H1 (cell line): ENCODE measurements at regions not wholly inside any gene's neighbourhood (a gene's known extent, or its start where the extent isn't known, plus 50 kb on each side); places are given as distances from the start of the nearest gene placed in this dataset.

Source experiments
- CTCF ChIA-PET: fragments of 300-600 bp; sonication (Branson Sonifier 250); formaldehyde crosslinking; loops from one replicate; lab custom pipeline; 2021; ENCODE audit not compliant: partially characterized antibody; lab: Charles Lee
- POLR2A ChIA-PET: fragments of 300-600 bp; sonication (Branson Sonifier 250); formaldehyde crosslinking; loops from one replicate; lab custom pipeline; 2021; ENCODE audit warnings: inconsistent platforms; ENCODE audit not compliant: partially characterized antibody; lab: Charles Lee
- DNase-seq, 2 experiments: peaks; one replicate each; pipeline versions ENCODE4 v3.0.0 to v3.0.0-alpha.2; 2010 to 2022; ENCODE audit warnings: low spot score in 2 of 2, low read depth in 1 of 2, mixed read lengths in 1 of 2
- FAIRE-seq: peaks from 2 replicates; lab custom pipeline; 2011; peaks lifted over from hg19 to GRCh38; lab: Jason Lieb, UNC
- H2AFZ ChIP-seq: 2 replicates; pipeline ENCODE4 v1.8.1; 2012; ENCODE audit warnings: low read length, inconsistent platforms
- H2AK5ac ChIP-seq: 2 replicates; pipeline ENCODE4 v1.6.1; 2013; ENCODE audit warnings: low read depth, low read length
- H2BK120ac ChIP-seq: replicated peaks from 2 replicates; pipeline ENCODE3; 2013; ENCODE audit warnings: low read depth, low read length, inconsistent platforms
- H2BK12ac ChIP-seq: 2 replicates; pipeline ENCODE4 v1.6.1; 2013; ENCODE audit warnings: low read depth, low read length
- H2BK15ac ChIP-seq: 2 replicates; pipeline ENCODE4 v1.6.1; 2013; ENCODE audit warnings: low read length
- H2BK20ac ChIP-seq: 2 replicates; pipeline ENCODE4 v1.6.1; 2013; ENCODE audit warnings: low read length
- H2BK5ac ChIP-seq: 2 replicates; pipeline ENCODE4 v1.6.1; 2013; ENCODE audit warnings: low read depth, low read length
- H3K14ac ChIP-seq: 2 replicates; pipeline ENCODE4 v1.6.1; 2013; ENCODE audit warnings: inconsistent platforms; ENCODE audit not compliant: insufficient read length
- H3K18ac ChIP-seq: 2 replicates; pipeline ENCODE4 v1.6.1; 2013; ENCODE audit warnings: low read length; ENCODE audit errors: extremely low read depth
- H3K23ac ChIP-seq: 2 replicates; pipeline ENCODE4 v1.6.1; 2013; ENCODE audit warnings: inconsistent platforms; ENCODE audit not compliant: insufficient read length
- H3K23me2 ChIP-seq: 2 replicates; pipeline ENCODE4 v1.6.1; 2013; ENCODE audit warnings: low read depth, low read length
- H3K27ac ChIP-seq: 2 replicates; pipeline ENCODE4 v1.6.1; 2011; ENCODE audit warnings: low read depth, low read length, inconsistent platforms
- H3K27me3 ChIP-seq, 4 experiments: replicated peaks in 1 of 4; 1 replicate in 1 of 4; 2 replicates in 3 of 4; pipeline versions ENCODE4 v1.6.1 to v1.8.1; 2011 to 2013; ENCODE audit warnings: low read length in 3 of 4, mild to moderate bottlenecking in 3 of 4, inconsistent platforms in 2 of 4, mixed read lengths in 2 of 4, moderate library complexity in 1 of 4; ENCODE audit not compliant: control insufficient read depth in 3 of 4, insufficient read depth in 3 of 4; ENCODE audit errors: extremely low read depth in 1 of 4
- H3K36me3 ChIP-seq, 4 experiments: 2 replicates each; pipeline versions ENCODE4 v1.6.1 to v1.8.1; 2011 to 2013; ENCODE audit warnings: mild to moderate bottlenecking in 4 of 4, low read length in 3 of 4, moderate library complexity in 2 of 4, control low read depth in 1 of 4, inconsistent platforms in 1 of 4; ENCODE audit not compliant: insufficient read depth in 4 of 4, control insufficient read depth in 2 of 4
- H3K4ac ChIP-seq: replicated peaks from 2 replicates; pipeline ENCODE3; 2013; ENCODE audit warnings: low read length, low read depth, mixed read lengths, inconsistent platforms; ENCODE audit not compliant: insufficient read length
- H3K4me1 ChIP-seq, 4 experiments: replicated peaks in 1 of 4; 1 replicate in 1 of 4; 2 replicates in 3 of 4; pipeline versions ENCODE4 v1.6.1 to v1.8.1; 2011 to 2013; ENCODE audit warnings: low read length in 3 of 4, inconsistent platforms in 2 of 4, mixed read lengths in 1 of 4; ENCODE audit not compliant: insufficient read depth in 4 of 4, control insufficient read depth in 3 of 4
- H3K4me2 ChIP-seq, 2 experiments: 2 replicates each; pipeline versions ENCODE4 v1.6.1 to v1.8.1; 2011 to 2013; ENCODE audit warnings: low read depth in 2 of 2, low read length in 2 of 2, control low read depth in 1 of 2, inconsistent platforms in 1 of 2, mild to moderate bottlenecking in 1 of 2; ENCODE audit not compliant: insufficient read depth in 1 of 2
- H3K4me3 ChIP-seq, 4 experiments: fragments of 200-600, 300-600 bp in 1 of 4; sonication (generic), shearing (Covaris generic), sonication (Bioruptor Twin) in 1 of 4; 2 replicates each; pipeline versions ENCODE4 v1.5.1 to v1.8.1; 2011 to 2016; ENCODE audit warnings: low read length in 4 of 4, low read depth in 3 of 4, control low read depth in 2 of 4, inconsistent platforms in 2 of 4, mild to moderate bottlenecking in 2 of 4, mixed read lengths in 1 of 4, moderate library complexity in 1 of 4; ENCODE audit not compliant: insufficient read depth in 2 of 4; ENCODE audit errors: extremely low read depth in 1 of 4
- H3K56ac ChIP-seq: replicated peaks from 2 replicates; pipeline ENCODE3; 2013; ENCODE audit warnings: low read depth, mild to moderate bottlenecking, mixed read lengths, low read length, inconsistent platforms; ENCODE audit not compliant: insufficient read length
- H3K79me1 ChIP-seq: 2 replicates; pipeline ENCODE4 v1.6.1; 2013; ENCODE audit warnings: low read depth, low read length, control low read depth
- H3K79me2 ChIP-seq, 2 experiments: 2 replicates each; pipeline versions ENCODE4 v1.6.1 to v1.8.1; 2012 to 2013; ENCODE audit warnings: low read length in 2 of 2, mild to moderate bottlenecking in 2 of 2, inconsistent platforms in 1 of 2; ENCODE audit not compliant: insufficient read depth in 2 of 2, control insufficient read depth in 1 of 2
- H3K9ac ChIP-seq, 4 experiments: replicated peaks in 1 of 4; 1 replicate in 1 of 4; 2 replicates in 3 of 4; pipeline versions ENCODE4 v1.6.1 to v1.8.1; 2011 to 2013; ENCODE audit warnings: low read depth in 3 of 4, low read length in 3 of 4, control low read depth in 2 of 4, mild to moderate bottlenecking in 2 of 4, moderate library complexity in 2 of 4, inconsistent platforms in 1 of 4; ENCODE audit errors: extremely low read depth in 1 of 4
- H3K9me3 ChIP-seq, 2 experiments: 2 replicates each; pipeline versions ENCODE4 v1.6.1 to v1.8.1; 2012 to 2013; ENCODE audit warnings: mild to moderate bottlenecking in 2 of 2, moderate library complexity in 2 of 2, control low read depth in 1 of 2, inconsistent platforms in 1 of 2, low read depth in 1 of 2, low read length in 1 of 2, mixed read lengths in 1 of 2; ENCODE audit not compliant: insufficient read depth in 2 of 2
- H4K20me1 ChIP-seq, 2 experiments: replicated peaks in 1 of 2; 2 replicates each; pipeline versions ENCODE3 to v1.8.1; 2011 to 2013; ENCODE audit warnings: inconsistent platforms in 2 of 2, low read length in 2 of 2, mild to moderate bottlenecking in 1 of 2; ENCODE audit not compliant: insufficient read depth in 2 of 2, control insufficient read depth in 1 of 2
- H4K5ac ChIP-seq: 2 replicates; pipeline ENCODE4 v1.6.1; 2013; ENCODE audit warnings: low read length, low read depth, mixed read lengths, inconsistent platforms; ENCODE audit not compliant: insufficient read length
- H4K8ac ChIP-seq: 2 replicates; pipeline ENCODE4 v1.8.0; 2013; ENCODE audit warnings: mild to moderate bottlenecking, moderate library complexity, low read length, inconsistent platforms; ENCODE audit not compliant: insufficient read depth; ENCODE audit errors: extremely low read depth
- H4K91ac ChIP-seq: replicated peaks from 2 replicates; pipeline ENCODE3; 2013; ENCODE audit warnings: low read length, mixed read lengths, inconsistent platforms; ENCODE audit not compliant: insufficient read length
- JUND ChIP-seq: IDR thresholded peaks from 2 replicates; pipeline ENCODE4 v1.6.1; 2011; ENCODE audit warnings: mild to moderate bottlenecking, improper control_type of control experiment, low read length
- NRF1 ChIP-seq: IDR thresholded peaks from 2 replicates; pipeline ENCODE4 v1.6.1; 2011; ENCODE audit warnings: mild to moderate bottlenecking, low read depth, low read length, improper control_type of control experiment
- WGBS, 2 experiments: shearing (Covaris generic) in 1 of 2; methylation state at CpG; one replicate each; pipeline versions ENCODE4 v1.1.6 to v1.1.7; 2013 to 2015; ENCODE audit warnings: low lambda C conversion rate in 2 of 2, mixed read lengths in 2 of 2, inconsistent platforms in 1 of 2, low coverage in 1 of 2, missing lambda C conversion rate in 1 of 2; ENCODE audit not compliant: insufficient replicate concordance in 2 of 2, insufficient coverage in 1 of 2, insufficient read length in 1 of 2; ENCODE audit errors: extremely low coverage in 1 of 2, missing lambda C conversion rate in 1 of 2; 5-methylcytosine and 5-hydroxymethylcytosine counted together

DNA sequence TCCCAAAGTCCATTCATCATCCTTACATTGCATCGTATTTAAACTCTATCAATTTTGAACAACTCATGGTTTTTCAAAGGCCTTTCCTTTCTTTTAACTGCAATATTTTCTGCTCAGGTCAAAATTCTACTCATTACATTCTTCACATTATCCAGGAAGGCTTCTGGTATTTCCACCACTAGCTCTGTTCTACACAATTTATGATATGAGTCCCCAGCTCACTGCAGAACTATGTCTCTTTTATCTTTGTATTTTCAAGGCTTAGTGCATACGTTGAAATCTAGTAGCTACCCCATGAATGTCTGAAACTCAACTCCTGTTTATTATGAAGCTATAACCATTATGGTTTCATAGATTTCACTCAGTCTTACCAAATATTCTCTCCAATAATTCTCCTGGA is 282.9 kb downstream of the DUSP6 start:
- Histone ChIP-seq H2BK120ac (no peak overlapping the region), H3K9ac (no peak overlapping the region), H2BK15ac (no peak overlapping the region), H3K79me1 (no peaks in the 10 kb centered on the region), H2BK20ac (no peak overlapping the region), H4K8ac (no peak overlapping the region), H3K18ac (no peak overlapping the region), H3K23me2 (no peaks in the 10 kb centered on the region), H3K27ac (no peak overlapping the region), H3K4me3 (no peak overlapping the region), H2BK5ac (no peak overlapping the region), H3K4me2 (no peak overlapping the region), H3K27me3 (peaks cover 0 to 1% (median 0%) of the 10 kb centered on the region in 4 experiments; a peak in 1 of 7 replicates), H3K79me2 (no peaks in the 10 kb centered on the region), H3K36me3 (no peaks in the 10 kb centered on the region), H3K9me3 (no peaks in the 10 kb centered on the region), H3K56ac (no peak overlapping the region), H2BK12ac (no peak overlapping the region), H2AFZ (no peak overlapping the region), H2AK5ac (no peak overlapping the region), H4K91ac (no peak overlapping the region), H4K5ac (no peak overlapping the region), H3K14ac (no peak overlapping the region), H3K4ac (no peak overlapping the region), H3K4me1 (peaks cover 0 to 8% (median 4%) of the 10 kb centered on the region in 4 experiments; a peak in 4 of 7 replicates), H3K23ac (no peak overlapping the region), H4K20me1 (no peaks in the 10 kb centered on the region)
- DNase-seq (no peak), FAIRE-seq (no peak)
- ChIA-PET POLR2A (no interaction called here), CTCF (interaction anchor here (1.2 kb wide), 1 partner anchor 36 kb away, joined by 3 read pairs; no protein-coding TSS in a partner anchor)
- TF ChIP-seq NRF1 (no peak), JUND (no peak)
- 86% methylated on average over 2 of the region's 2 CpGs; no CpG with 5 or more reads in 1 of the 2 experiments for WGBS, 2 experiments
